ENCODE measurements at regions not wholly inside any gene's neighbourhood (a gene's known extent, or its start where the extent isn't known, plus 50 kb on each side); places are given as distances from the start of the nearest gene placed in this dataset.

- H2BK5ac ChIP-seq (ENCODE audit: low read depth, low read length), result no peak overlapping the region
- H3K27me3 ChIP-seq (replicated peaks in 1 of 4; ENCODE audit: control insufficient read depth in 3 of 4, extremely low read depth in 1 of 4, insufficient read depth in 3 of 4, low read length in 3 of 4), result no peaks in the 10 kb centered on the region
- no peak overlapping the region for H2AK5ac ChIP-seq (ENCODE audit: low read depth, low read length)
- FAIRE-seq (no peak), DNase-seq (ENCODE audit: low read depth in 1 of 2, low spot score in 2 of 2) (no peak)
- H3K36me3 ChIP-seq (ENCODE audit: control insufficient read depth in 2 of 4, insufficient read depth in 4 of 4, low read length in 3 of 4), result no peaks in the 10 kb centered on the region
- 98% methylated on average over 4 of the region's 4 CpGs; no CpG with 5 or more reads in 1 of the 2 experiments for WGBS, 2 experiments (ENCODE audit: extremely low coverage in 1 of 2, insufficient coverage in 1 of 2, insufficient read length in 1 of 2, insufficient replicate concordance in 2 of 2, low coverage in 1 of 2, low lambda C conversion rate in 2 of 2, missing lambda C conversion rate in 1 of 2)
- H3K14ac ChIP-seq (ENCODE audit: insufficient read length), result no peak overlapping the region
- no peak overlapping the region for H3K23ac ChIP-seq (ENCODE audit: insufficient read length)
- H4K5ac ChIP-seq (ENCODE audit: insufficient read length, low read depth, low read length), result no peak overlapping the region
- no peak overlapping the region for H3K4me2 ChIP-seq (ENCODE audit: insufficient read depth in 1 of 2, low read depth in 2 of 2, low read length in 2 of 2)
- H3K23me2 ChIP-seq (ENCODE audit: low read depth, low read length), result no peaks in the 10 kb centered on the region
- no peak overlapping the region for H3K4ac ChIP-seq (replicated peaks; ENCODE audit: insufficient read length, low read depth, low read length)
- no peaks in the 10 kb centered on the region for H3K79me1 ChIP-seq (ENCODE audit: low read depth, low read length)
- H3K9ac ChIP-seq (replicated peaks in 1 of 4; ENCODE audit: extremely low read depth in 1 of 4, low read depth in 3 of 4, low read length in 3 of 4), result no peak overlapping the region
- no peaks in the 10 kb centered on the region for H4K20me1 ChIP-seq (replicated peaks in 1 of 2; ENCODE audit: control insufficient read depth in 1 of 2, insufficient read depth in 2 of 2, low read length in 2 of 2)
- no peaks in the 10 kb centered on the region for H3K79me2 ChIP-seq (ENCODE audit: control insufficient read depth in 1 of 2, insufficient read depth in 2 of 2, low read length in 2 of 2)
- H3K56ac ChIP-seq (replicated peaks; ENCODE audit: insufficient read length, low read depth, low read length), result no peak overlapping the region
- no peak overlapping the region for H2BK12ac ChIP-seq (ENCODE audit: low read depth, low read length)
- no peak overlapping the region for H3K18ac ChIP-seq (ENCODE audit: extremely low read depth, low read length)
- POLR2A ChIA-PET (ENCODE audit: partially characterized antibody), result no interaction called here
- H4K8ac ChIP-seq (ENCODE audit: extremely low read depth, insufficient read depth, low read length), result no peak overlapping the region
- H3K4me3 ChIP-seq (ENCODE audit: extremely low read depth in 1 of 4, insufficient read depth in 2 of 4, low read depth in 3 of 4, low read length in 4 of 4), result no peak overlapping the region
- 0 out of 4 replicates have a peak, but pooled peaks cover 0 to 6% of the 10 kb centered on the region in 2 experiments for H3K9me3 ChIP-seq (ENCODE audit: insufficient read depth in 2 of 2, low read depth in 1 of 2, low read length in 1 of 2)
- H2BK15ac ChIP-seq (ENCODE audit: low read length), result no peak overlapping the region
- H3K4me1 ChIP-seq (replicated peaks in 1 of 4; ENCODE audit: control insufficient read depth in 3 of 4, insufficient read depth in 4 of 4, low read length in 3 of 4), result no peaks in the 10 kb centered on the region
- CTCF ChIA-PET (ENCODE audit: partially characterized antibody), result no interaction called here
- H2BK20ac ChIP-seq (ENCODE audit: low read length), result no peak overlapping the region
- no peak overlapping the region for H3K27ac ChIP-seq (ENCODE audit: low read depth, low read length)
- no peak overlapping the region for H2AFZ ChIP-seq (ENCODE audit: low read length)
- no peak overlapping the region for H4K91ac ChIP-seq (replicated peaks; ENCODE audit: insufficient read length, low read length)
- H2BK120ac ChIP-seq (replicated peaks; ENCODE audit: low read depth, low read length), result no peak overlapping the region
- TF ChIP-seq TEAD4 (IDR thresholded peaks at IDR 0.05; ENCODE audit: low read depth, low read length) (no peak), RNF2 (IDR thresholded peaks at IDR 0.05; ENCODE audit: borderline replicate concordance, low read depth, low read length, missing control alignments, poor library complexity, severe bottlenecking) (no peak), SP4 (IDR thresholded peaks at IDR 0.05; ENCODE audit: low read length) (no peak), KDM4A (IDR thresholded peaks at IDR 0.05; ENCODE audit: low read depth, low read length, severe bottlenecking) (no peak), SUZ12 (IDR thresholded peaks at IDR 0.05; ENCODE audit: low read length) (no peak), POLR2A (IDR thresholded peaks at IDR 0.05; ENCODE audit: control extremely low read depth in 1 of 2, low read depth in 2 of 2, low read length in 2 of 2) (no peak)
Observed at GRCh38 chr4:12791536-12791935, 692.6 kb downstream of the RAB28 start.
